ENCODE measurements at regions not wholly inside any gene's neighbourhood (a gene's known extent, or its start where the extent isn't known, plus 50 kb on each side); places are given as distances from the start of the nearest gene placed in this dataset.

DNA sequence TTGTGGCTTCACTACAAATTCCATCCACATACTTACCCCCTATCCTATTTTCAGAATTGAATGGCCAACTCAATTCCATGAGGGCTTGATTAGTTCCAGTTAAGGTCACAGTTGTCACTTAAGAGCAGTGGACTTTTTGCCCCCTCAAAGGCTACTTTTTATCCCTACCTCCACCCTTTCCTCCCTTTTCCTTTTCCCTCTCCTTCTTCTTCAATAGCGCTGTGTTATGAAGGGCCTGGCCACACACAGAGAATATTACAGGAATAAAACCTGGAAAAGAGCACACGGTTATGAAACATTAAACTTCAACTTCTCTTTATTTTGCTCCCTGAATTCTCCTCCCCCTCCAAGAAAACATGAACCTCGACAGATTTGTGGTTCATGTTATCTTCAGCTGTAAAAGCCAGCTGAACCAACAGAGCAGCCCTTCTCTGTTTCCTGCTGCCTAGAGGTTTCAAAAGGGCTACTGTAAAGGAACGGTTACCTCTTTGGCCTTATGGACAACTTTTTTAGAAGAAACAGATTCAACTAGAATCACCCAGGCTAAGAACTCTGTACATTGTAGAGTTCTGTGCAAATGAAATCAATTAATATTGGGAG lies 87.0 kb upstream of the RPL34 start:
- Histone ChIP-seq H3K4me2 (ENCODE audit: low read depth, low read length) (no peak overlapping the region), H3K9ac (ENCODE audit: low read length) (no peak overlapping the region)

GRCh38 chr4:108532738-108533137 lies 87.6 kb upstream of the RPL34 start:
- no peak for DNase-seq
- H3K9me2 ChIP-seq (replicated peaks; ENCODE audit: insufficient read depth, low read length) = no peaks in the 10 kb centered on the region
- peaks cover 8% of the 10 kb centered on the region for H3K4me1 ChIP-seq (ENCODE audit: low read length)

More for the DNA sequence above, 87.0 kb upstream of the RPL34 start:
- TF ChIP-seq, protein P1, sequence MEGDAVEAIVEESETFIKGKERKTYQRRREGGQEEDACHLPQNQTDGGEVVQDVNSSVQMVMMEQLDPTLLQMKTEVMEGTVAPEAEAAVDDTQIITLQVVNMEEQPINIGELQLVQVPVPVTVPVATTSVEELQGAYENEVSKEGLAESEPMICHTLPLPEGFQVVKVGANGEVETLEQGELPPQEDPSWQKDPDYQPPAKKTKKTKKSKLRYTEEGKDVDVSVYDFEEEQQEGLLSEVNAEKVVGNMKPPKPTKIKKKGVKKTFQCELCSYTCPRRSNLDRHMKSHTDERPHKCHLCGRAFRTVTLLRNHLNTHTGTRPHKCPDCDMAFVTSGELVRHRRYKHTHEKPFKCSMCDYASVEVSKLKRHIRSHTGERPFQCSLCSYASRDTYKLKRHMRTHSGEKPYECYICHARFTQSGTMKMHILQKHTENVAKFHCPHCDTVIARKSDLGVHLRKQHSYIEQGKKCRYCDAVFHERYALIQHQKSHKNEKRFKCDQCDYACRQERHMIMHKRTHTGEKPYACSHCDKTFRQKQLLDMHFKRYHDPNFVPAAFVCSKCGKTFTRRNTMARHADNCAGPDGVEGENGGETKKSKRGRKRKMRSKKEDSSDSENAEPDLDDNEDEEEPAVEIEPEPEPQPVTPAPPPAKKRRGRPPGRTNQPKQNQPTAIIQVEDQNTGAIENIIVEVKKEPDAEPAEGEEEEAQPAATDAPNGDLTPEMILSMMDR (IDR thresholded peaks at IDR 0.05; ENCODE audit: low read length) = no peak
- TF ChIP-seq EZH2 (optimal IDR thresholded peaks at IDR 0.05; ENCODE audit: low read depth, low read length) (no peak), EZH2phosphoT487 (IDR thresholded peaks at IDR 0.05; ENCODE audit: low read length) (no peak)
- no peak overlapping the region for H2AFZ ChIP-seq (ENCODE audit: low read length)
- H3K27me3 ChIP-seq (replicated peaks; ENCODE audit: insufficient read depth, low read length) = no peaks in the 10 kb centered on the region
- H3K4me1 ChIP-seq (ENCODE audit: low read length) = peaks cover 1% of the 10 kb centered on the region; the same call in 1 of the 2 replicates
- H3K4me3 ChIP-seq (ENCODE audit: low read length) = no peak overlapping the region
- H3K36me3 ChIP-seq (replicated peaks; ENCODE audit: insufficient read depth, low read length) = no peaks in the 10 kb centered on the region
- no peak for DNase-seq
- H3F3A ChIP-seq (ENCODE audit: insufficient read depth, low read length) = no peaks in the 10 kb centered on the region
- no peaks in the 10 kb centered on the region for H3K79me2 ChIP-seq (ENCODE audit: low read length)
- no peak overlapping the region for H3K27ac ChIP-seq (ENCODE audit: low read length)
- H3K9me3 ChIP-seq (replicated peaks; ENCODE audit: insufficient read depth, low read length) = no peaks in the 10 kb centered on the region
- no peaks in the 10 kb centered on the region for H4K20me1 ChIP-seq (ENCODE audit: insufficient read depth, low read length)
- no peaks in the 10 kb centered on the region for H3K9me2 ChIP-seq (replicated peaks; ENCODE audit: insufficient read depth, low read length)

DNA sequence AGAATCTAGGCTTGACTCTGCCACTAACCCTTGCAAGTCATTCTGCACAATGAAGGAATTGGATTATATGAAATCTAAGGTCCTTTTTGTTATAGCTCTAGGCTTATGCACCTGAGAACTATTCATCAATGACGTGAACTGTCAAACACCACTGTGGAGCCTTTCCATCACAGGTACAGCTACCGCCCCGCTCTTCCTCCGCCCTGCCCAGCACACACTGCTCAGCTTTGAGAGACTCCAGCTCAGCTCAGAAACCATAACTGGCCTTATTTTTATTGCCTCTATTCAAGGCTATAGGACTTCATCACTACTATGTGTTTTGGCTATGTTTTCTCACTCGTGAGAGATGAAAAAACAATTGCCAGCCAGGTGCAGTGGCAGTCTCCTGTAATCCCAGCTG lies 88.2 kb upstream of the RPL34 start:
- no peak for DNase-seq
- Histone ChIP-seq H2AFZ (ENCODE audit: low read length) (no peak overlapping the region), H4K20me1 (ENCODE audit: insufficient read depth, low read length) (no peaks in the 10 kb centered on the region), H3K27me3 (replicated peaks; ENCODE audit: insufficient read depth, low read length) (no peaks in the 10 kb centered on the region), H3K9me3 (replicated peaks; ENCODE audit: insufficient read depth, low read length) (no peaks in the 10 kb centered on the region), H3F3A (ENCODE audit: insufficient read depth, low read length) (no peaks in the 10 kb centered on the region), H3K79me2 (ENCODE audit: low read length) (no peaks in the 10 kb centered on the region), H3K4me1 (ENCODE audit: low read length) (peaks cover 12% of the 10 kb centered on the region), H3K4me3 (ENCODE audit: low read length) (no peak overlapping the region), H3K27ac (ENCODE audit: low read length) (no peak overlapping the region), H3K4me2 (ENCODE audit: low read depth, low read length) (no peak overlapping the region), H3K36me3 (replicated peaks; ENCODE audit: insufficient read depth, low read length) (no peaks in the 10 kb centered on the region), H3K9me2 (replicated peaks; ENCODE audit: insufficient read depth, low read length) (no peaks in the 10 kb centered on the region), H3K9ac (ENCODE audit: low read length) (no peak overlapping the region)
- TF ChIP-seq EZH2 (optimal IDR thresholded peaks at IDR 0.05; ENCODE audit: low read depth, low read length) = no peak

More at GRCh38 chr4:108532738-108533137, 87.6 kb upstream of the RPL34 start:
- Histone ChIP-seq H4K20me1 (ENCODE audit: insufficient read depth, low read length) (no peaks in the 10 kb centered on the region), H2AFZ (ENCODE audit: low read length) (no peak overlapping the region), H3F3A (ENCODE audit: insufficient read depth, low read length) (no peaks in the 10 kb centered on the region), H3K27ac (ENCODE audit: low read length) (no peak overlapping the region), H3K9ac (ENCODE audit: low read length) (no peak overlapping the region), H3K9me3 (replicated peaks; ENCODE audit: insufficient read depth, low read length) (no peaks in the 10 kb centered on the region), H3K36me3 (replicated peaks; ENCODE audit: insufficient read depth, low read length) (no peaks in the 10 kb centered on the region), H3K27me3 (replicated peaks; ENCODE audit: insufficient read depth, low read length) (no peaks in the 10 kb centered on the region), H3K79me2 (ENCODE audit: low read length) (no peaks in the 10 kb centered on the region), H3K4me2 (ENCODE audit: low read depth, low read length) (no peak overlapping the region), H3K4me3 (ENCODE audit: low read length) (no peak overlapping the region)
- TF ChIP-seq EZH2 (optimal IDR thresholded peaks at IDR 0.05; ENCODE audit: low read depth, low read length) = no peak
- TF ChIP-seq, protein P1 (IDR thresholded peaks at IDR 0.05; ENCODE audit: low read length) = no peak
- no peak for TF ChIP-seq EZH2phosphoT487 (IDR thresholded peaks at IDR 0.05; ENCODE audit: low read length)

GRCh38 chr4:108531461-108531860 lies 88.9 kb upstream of the RPL34 start:
- no peaks in the 10 kb centered on the region for H3F3A ChIP-seq (ENCODE audit: insufficient read depth, low read length)
- no peak for TF ChIP-seq EZH2phosphoT487 (IDR thresholded peaks at IDR 0.05; ENCODE audit: low read length)
- TF ChIP-seq, protein P1 (IDR thresholded peaks at IDR 0.05; ENCODE audit: low read length) = no peak
- no peak for TF ChIP-seq EZH2 (optimal IDR thresholded peaks at IDR 0.05; ENCODE audit: low read depth, low read length)
- H4K20me1 ChIP-seq (ENCODE audit: insufficient read depth, low read length) = no peaks in the 10 kb centered on the region
- H3K36me3 ChIP-seq (replicated peaks; ENCODE audit: insufficient read depth, low read length) = no peaks in the 10 kb centered on the region
- H3K4me3 ChIP-seq (ENCODE audit: low read length) = no peak overlapping the region
- no peak overlapping the region for H2AFZ ChIP-seq (ENCODE audit: low read length)
- H3K9me3 ChIP-seq (replicated peaks; ENCODE audit: insufficient read depth, low read length) = no peaks in the 10 kb centered on the region
- no peak overlapping the region for H3K9ac ChIP-seq (ENCODE audit: low read length)
- no peak for DNase-seq
- H3K27ac ChIP-seq (ENCODE audit: low read length) = no peak overlapping the region
- no peaks in the 10 kb centered on the region for H3K79me2 ChIP-seq (ENCODE audit: low read length)
- peaks cover 12% of the 10 kb centered on the region for H3K4me1 ChIP-seq (ENCODE audit: low read length)
- no peaks in the 10 kb centered on the region for H3K27me3 ChIP-seq (replicated peaks; ENCODE audit: insufficient read depth, low read length)
- H3K9me2 ChIP-seq (replicated peaks; ENCODE audit: insufficient read depth, low read length) = no peaks in the 10 kb centered on the region
- H3K4me2 ChIP-seq (ENCODE audit: low read depth, low read length) = no peak overlapping the region

Data from MM.1S (cell line).